Stimulated activated CD4-positive, alpha-beta T cell treated with anti-CD3 and anti-CD28 coated beads, Interleukin-4, amount 100 ng/mL, for 48 hours (primary cell): ENCODE measurements at regions not wholly inside any gene's neighbourhood (a gene's known extent, or its start where the extent isn't known, plus 50 kb on each side); places are given as distances from the start of the nearest gene placed in this dataset.
"Not testable (repeated sequence)": the region's sequence is repeated elsewhere in the genome, so short reads cannot be mapped to it uniquely, and the experiment has no call there.

Source experiments
- DNase-seq, 2 donors: peaks; one replicate each; pipeline ENCODE4 v3.0.0-alpha.2; 2020; ENCODE audit warnings: low read depth in 2 of 2

GRCh38 chr21:8194042-8194441 lies 2327.3 kb upstream of the TPTE start:
- not testable (repeated sequence) for DNase-seq

- not testable (repeated sequence) for DNase-seq
These were observed 2323.9 kb upstream of the TPTE start for GRCh38 chr21:8197377-8198027.

DNA sequence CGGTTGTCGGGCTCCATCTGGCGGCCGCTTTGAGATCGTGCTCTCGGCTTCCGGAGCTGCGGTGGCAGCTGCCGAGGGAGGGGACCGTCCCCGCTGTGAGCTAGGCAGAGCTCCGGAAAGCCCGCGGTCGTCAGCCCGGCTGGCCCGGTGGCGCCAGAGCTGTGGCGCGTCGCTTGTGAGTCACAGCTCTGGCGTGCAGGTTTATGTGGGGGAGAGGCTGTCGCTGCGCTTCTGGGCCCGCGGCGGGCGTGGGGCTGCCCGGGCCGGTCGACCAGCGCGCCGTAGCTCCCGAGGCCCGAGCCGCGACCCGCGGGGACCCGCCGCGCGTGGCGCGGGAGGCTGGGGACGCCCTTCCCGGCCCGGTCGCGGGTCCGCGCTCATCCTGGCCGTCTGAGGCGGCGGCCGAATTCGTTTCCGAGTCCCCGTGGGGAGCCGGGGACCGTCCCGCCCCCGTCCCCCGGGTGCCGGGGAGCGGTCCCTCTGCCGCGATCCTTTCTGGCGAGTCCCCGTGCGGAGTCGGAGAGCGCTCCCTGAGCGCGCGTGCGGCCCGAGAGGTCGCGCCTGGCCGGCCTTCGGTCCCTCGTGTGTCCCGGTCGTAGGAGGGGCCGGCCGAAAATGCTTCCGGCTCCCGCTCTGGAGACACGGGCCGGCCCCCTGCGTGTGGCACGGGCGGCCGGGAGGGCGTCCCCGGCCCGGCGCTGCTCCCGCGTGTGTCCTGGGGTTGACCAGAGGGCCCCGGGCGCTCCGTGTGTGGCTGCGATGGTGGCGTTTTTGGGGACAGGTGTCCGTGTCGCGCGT lies 2316.1 kb upstream of the TPTE start:
- DNase-seq = not testable (repeated sequence)

GRCh38 chr21:8205892-8206188 lies 2315.5 kb upstream of the TPTE start:
- not testable (repeated sequence) for DNase-seq

DNA sequence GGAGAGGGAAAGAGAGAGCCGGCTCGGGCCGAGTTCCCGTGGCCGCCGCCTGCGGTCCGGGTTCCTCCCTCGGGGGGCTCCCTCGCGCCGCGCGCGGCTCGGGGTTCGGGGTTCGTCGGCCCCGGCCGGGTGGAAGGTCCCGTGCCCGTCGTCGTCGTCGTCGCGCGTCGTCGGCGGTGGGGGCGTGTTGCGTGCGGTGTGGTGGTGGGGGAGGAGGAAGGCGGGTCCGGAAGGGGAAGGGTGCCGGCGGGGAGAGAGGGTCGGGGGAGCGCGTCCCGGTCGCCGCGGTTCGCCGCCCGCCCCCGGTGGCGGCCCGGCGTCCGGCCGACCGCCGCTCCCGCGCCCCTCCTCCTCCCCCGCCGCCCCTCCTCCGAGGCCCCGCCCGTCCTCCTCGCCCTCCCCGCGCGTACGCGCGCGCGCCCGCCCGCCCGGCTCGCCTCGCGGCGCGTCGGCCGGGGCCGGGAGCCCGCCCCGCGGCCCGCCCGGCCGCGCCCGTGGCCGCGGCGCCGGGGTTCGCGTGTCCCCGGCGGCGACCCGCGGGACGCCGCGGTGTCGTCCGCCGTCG lies 2308.3 kb upstream of the TPTE start:
- DNase-seq = peak; percentile 88 to 97

- DNase-seq = not testable (repeated sequence)
These were observed 2306.8 kb upstream of the TPTE start for GRCh38 chr21:8214539-8214938.

- DNase-seq = not testable (repeated sequence)
These were observed 2291.8 kb upstream of the TPTE start for GRCh38 chr21:8229366-8230150.

GRCh38 chr21:8231252-8231651 lies 2290.1 kb upstream of the TPTE start:
- DNase-seq = not testable (repeated sequence)

GRCh38 chr21:8233000-8233399 lies 2288.4 kb upstream of the TPTE start:
- DNase-seq = not testable (repeated sequence)

- not testable (repeated sequence) for DNase-seq
These were observed 2287.3 kb upstream of the TPTE start for GRCh38 chr21:8234059-8234458.

DNA sequence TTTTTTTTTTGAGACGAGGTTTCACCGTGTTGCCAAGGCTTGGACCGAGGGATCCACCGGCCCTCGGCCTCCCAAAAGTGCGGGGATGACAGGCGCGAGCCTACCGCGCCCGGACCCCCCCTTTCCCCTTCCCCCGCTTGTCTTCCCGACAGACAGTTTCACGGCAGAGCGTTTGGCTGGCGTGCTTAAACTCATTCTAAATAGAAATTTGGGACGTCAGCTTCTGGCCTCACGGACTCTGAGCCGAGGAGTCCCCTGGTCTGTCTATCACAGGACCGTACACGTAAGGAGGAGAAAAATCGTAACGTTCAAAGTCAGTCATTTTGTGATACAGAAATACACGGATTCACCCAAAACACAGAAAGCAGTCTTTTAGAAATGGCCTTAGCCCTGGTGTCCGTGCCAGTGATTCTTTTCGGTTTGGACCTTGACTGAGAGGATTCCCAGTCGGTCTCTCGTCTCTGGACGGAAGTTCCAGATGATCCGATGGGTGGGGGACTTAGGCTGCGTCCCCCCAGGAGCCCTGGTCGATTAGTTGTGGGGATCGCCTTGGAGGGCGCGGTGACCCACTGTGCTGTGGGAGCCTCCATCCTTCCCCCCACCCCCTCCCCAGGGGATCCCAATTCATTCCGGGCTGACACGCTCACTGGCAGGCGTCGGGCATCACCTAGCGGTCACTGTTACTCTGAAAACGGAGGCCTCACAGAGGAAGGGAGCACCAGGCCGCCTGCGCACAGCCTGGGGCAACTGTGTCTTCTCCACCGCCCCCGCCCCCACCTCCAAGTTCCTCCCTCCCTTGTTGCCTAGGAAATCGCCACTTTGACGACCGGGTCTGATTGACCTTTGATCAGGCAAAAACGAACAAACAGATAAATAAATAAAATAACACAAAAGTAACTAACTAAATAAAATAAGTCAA lies 2276.4 kb upstream of the TPTE start:
- DNase-seq = not testable (repeated sequence)

DNA sequence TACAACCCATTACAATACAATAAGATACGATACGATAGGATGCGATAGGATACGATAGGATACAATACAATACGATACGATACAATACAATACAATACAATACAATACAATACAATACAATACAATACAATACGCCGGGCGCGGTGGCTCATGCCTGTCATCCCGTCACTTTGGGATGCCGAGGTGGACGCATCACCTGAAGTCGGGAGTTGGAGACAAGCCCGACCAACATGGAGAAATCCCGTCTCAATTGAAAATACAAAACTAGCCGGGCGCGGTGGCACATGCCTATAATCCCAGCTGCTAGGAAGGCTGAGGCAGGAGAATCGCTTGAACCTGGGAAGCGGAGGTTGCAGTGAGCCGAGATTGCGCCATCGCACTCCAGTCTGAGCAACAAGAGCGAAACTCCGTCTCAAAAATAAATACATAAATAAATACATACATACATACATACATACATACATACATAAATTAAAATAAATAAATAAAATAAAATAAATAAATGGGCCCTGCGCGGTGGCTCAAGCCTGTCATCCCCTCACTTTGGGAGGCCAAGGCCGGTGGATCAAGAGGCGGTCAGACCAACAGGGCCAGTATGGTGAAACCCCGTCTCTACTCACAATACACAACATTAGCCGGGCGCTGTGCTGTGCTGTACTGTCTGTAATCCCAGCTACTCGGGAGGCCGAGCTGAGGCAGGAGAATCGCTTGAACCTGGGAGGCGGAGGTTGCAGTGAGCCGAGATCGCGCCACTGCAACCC lies 2275.6 kb upstream of the TPTE start:
- DNase-seq = not testable (repeated sequence)

GRCh38 chr21:8251701-8252100 lies 2269.7 kb upstream of the TPTE start:
- not testable (repeated sequence) for DNase-seq

DNA sequence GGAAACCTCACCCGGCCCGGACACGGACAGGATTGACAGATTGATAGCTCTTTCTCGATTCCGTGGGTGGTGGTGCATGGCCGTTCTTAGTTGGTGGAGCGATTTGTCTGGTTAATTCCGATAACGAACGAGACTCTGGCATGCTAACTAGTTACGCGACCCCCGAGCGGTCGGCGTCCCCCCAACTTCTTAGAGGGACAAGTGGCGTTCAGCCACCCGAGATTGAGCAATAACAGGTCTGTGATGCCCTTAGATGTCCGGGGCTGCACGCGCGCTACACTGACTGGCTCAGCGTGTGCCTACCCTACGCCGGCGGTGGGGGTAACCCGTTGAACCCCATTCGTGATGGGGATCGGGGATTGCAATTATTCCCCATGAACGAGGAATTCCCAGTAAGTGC lies 2266.3 kb upstream of the TPTE start:
- not testable (repeated sequence) for DNase-seq

- DNase-seq = not testable (repeated sequence)
These were observed 2264.1 kb upstream of the TPTE start for GRCh38 chr21:8257083-8257799.

DNA sequence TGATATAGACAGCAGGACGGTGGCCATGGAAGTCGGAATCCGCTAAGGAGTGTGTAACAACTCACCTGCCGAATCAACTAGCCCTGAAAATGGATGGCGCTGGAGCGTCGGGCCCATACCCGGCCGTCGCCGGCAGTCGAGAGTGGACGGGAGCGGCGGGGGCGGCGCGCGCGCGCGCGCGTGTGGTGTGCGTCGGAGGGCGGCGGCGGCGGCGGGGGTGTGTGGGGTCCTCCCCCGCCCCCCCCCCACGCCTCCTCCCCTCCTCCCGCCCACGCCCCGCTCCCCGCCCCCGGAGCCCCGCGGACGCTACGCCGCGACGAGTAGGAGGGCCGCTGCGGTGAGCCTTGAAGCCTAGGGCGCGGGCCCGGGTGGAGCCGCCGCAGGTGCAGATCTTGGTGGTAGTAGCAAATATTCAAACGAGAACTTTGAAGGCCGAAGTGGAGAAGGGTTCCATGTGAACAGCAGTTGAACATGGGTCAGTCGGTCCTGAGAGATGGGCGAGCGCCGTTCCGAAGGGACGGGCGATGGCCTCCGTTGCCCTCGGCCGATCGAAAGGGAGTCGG lies 2261.2 kb upstream of the TPTE start:
- not testable (repeated sequence) for DNase-seq
